GM19023 (cell line): ENCODE measurements at regions not wholly inside any gene's neighbourhood (a gene's known extent, or its start where the extent isn't known, plus 50 kb on each side); places are given as distances from the start of the nearest gene placed in this dataset.
"Not testable (repeated sequence)": the region's sequence is repeated elsewhere in the genome, so short reads cannot be mapped to it uniquely, and the experiment has no call there.

Source experiments
- ATAC-seq: cut with Tn5 transposase; IDR thresholded peaks from one replicate; pipeline ENCODE4 v1.9.1; 2021; ENCODE audit warnings: mild to moderate bottlenecking, moderate library complexity; ENCODE audit not compliant: unreplicated experiment

DNA sequence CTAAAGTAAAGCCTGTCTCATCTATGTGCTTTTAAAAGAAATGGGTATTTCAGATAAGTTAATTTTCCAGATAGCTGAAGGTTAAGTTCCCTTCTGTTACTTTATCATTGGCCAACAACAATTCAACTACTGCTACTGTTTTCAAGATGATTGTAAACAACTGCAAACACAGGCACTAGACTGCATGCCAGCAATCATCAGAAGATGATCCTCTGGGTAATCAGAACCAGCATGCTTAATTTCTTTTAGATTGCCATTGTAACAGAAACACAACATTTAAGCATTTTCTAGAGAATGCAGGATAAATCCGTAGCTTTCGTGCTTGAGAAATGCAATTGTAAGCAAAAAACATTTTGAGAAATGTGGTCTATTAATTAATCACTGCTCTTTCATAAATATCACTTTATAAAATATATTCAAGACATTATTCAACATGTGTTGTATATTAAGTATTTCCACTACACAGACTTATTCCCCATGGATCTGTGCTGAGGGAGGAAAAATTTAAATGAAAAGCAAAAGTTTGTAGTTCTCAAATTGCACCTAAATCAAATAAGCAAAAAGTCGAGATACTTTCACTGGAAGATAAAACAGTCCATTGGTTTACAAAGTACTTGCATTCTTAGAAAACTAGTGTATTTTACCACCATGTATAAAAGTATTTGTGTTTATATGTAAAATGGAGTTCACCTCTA, 133.7 kb downstream of the ATL2 start:
- no peak for ATAC-seq

DNA sequence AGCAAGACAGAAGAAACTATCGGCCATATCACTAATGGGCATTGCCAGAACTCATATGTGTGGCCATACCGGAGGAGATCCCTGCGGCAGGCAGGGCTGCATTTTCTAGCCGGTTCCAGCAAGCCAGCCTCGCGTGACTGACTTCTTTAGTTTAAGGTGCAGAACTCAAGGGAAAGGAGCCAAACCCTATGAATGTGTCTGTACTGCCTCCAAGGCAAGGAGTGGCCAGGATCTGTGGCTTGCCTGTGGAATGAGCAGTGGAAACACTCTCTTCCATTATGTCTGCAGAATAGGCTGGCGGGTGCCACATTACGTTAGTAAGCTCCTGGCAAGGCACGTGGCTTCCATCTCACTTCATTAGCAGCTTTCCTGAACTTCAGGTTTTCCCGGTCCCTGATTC, 137.6 kb downstream of the ATL2 start:
- no peak for ATAC-seq

DNA sequence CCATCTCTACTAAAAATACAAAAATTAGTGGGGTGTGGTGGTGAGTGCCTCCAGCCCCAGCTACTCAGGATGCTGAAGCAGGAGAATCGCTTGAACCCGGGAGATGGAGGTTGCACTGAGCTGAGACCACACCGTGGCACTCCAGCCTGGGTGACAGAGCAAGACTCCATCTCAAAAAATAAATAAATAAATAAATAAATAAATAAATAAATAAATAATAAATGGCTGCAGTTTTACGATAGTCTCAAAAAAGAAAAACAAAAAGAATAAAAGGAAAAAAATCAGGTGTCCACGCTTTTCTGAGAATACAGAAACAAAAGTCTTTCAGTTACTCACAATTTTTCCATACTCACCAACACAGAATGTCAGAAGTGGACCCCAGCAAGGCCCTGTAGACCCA, 138.4 kb downstream of the ATL2 start:
- ATAC-seq, result not testable (repeated sequence)

DNA sequence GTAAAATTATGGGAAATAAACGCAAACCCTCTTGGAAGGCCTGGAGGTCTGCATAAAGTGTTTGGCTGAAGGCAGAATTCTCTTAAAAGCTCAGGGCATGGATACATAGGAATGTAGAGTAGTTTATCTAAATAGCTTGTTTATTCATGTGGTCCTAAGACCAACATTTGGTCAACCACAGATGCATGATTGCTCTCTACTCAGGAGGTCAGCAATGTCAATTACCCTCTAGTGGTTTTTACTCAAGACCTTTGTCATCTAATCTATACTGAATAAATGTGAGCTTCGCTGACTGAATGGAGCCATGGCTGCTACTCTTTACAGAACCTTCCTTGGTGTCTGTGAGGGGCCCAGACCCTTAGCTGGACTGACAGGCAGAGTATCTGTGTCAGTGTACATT, 139.8 kb downstream of the ATL2 start:
- no peak for ATAC-seq

DNA sequence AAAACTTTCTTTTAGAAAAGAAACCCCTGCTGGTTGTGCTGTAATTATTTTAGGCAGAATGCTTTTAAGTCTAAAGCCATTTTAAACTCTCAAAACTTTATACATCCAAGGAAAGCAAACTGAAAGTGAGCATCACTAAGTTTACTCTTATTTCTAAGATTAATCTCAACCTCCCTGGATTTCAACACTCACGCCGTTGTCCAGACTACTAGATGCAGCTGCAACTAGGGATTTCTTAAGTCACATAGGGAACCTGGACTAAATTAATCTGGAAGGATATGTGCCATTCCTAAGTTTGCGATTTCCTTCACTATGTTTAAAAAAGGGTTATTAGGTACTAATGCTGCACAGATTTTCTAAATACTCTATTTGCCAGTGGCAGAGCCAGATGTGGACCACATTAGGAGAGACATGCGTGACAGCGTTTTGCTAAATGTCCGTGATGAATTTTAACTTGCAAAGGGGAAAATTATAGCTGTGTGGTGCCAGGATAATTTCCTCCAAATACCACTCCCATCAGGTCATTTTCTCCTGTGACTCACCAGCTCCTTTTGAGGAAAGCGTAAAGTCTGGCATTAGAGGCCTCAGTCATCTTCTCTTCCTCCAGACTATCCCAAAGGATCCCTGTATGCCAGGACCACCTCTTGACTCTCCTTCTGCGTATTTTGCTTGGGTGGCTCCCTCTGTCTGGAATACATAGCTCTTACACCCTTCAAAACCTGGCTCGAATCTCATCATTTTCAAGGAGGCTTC, 143.7 kb downstream of the ATL2 start:
- no peak for ATAC-seq

DNA sequence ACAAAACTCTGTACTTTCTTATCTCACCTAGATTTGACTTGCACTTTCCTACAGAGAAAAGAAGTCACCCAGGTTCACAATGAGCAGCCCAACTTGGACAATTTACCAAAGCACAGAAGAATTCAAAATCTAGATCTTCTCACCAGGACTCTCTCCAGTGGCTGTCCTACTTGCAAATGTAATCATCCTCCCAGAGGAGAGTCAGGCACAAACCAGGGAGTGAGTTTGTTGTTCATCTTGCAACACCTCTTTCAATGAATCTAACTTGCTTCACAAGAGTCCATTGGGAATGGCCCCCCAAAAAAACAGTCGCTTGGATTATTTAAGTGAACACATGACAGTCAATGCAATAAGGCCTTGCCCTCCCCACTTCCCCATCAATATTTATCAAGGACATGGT, 144.6 kb downstream of the ATL2 start:
- no peak for ATAC-seq

DNA sequence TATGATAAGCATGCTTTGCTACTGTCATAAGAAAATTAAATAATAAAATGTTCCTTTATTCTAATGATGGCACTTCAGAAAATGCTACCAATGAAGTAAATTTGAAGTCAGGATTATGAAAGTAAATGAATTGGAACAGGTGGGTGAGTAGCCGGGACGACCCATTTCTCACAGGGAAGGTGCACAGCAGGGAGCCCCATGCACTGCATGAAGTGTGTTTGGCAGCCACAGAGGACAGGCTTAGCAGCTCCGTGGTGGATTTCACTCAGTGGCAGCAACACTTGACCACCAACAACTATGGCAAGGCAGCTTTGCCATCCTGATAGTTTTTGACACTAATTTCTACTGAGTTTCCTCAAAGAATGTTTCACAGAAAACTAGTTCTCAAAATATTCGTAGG, 146.3 kb downstream of the ATL2 start:
- no peak for ATAC-seq

DNA sequence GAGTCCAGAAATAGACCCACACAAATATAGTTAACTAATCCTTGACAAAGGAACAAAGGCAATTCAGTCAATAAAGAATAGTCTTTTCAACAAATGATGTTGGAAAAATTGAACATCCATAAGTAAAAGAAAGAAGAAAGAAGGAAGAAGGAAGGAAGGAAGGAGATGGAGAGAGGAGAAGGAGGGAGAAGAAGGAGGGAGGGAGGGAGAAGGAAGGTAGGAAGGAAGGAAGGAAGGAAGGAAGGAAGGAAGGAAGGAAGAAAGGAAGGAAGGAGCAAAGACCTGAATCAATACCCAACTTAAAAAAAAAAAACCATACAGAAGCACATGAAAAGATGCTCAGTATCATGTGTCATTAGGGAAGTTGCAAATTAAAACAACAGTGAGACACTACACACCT, 148.3 kb downstream of the ATL2 start:
- no peak for ATAC-seq

DNA sequence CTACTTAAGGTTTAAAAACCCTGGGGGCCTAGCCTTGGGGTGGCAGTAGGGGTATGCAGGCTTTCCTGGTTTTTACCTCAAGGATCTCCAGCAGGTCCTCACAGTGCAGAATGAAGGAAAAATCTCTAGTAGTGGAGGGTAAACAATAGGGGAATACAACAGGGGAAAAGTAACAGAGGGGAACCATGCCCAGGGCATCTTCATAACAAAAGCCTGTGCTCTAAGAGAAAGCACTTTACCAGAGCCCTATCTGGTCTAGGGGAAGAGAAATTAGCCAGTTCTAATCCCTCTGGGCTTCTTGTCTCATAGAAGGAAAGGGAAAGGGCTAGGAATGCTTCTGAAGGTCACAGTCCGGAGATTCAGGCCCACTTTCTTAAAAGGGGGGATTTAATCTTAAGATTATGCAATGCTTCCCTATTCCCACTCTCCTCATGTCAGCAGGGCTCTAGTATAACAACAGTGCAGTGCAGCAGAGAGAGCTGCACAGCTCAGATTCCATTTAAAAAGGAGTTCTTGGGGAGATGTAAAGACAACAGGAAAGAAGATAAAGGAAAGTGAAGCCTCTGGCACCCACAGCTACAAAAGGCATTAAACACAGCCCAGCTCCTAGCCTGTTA, 149.0 kb upstream of the CYP1B1 start:
- no peak for ATAC-seq

DNA sequence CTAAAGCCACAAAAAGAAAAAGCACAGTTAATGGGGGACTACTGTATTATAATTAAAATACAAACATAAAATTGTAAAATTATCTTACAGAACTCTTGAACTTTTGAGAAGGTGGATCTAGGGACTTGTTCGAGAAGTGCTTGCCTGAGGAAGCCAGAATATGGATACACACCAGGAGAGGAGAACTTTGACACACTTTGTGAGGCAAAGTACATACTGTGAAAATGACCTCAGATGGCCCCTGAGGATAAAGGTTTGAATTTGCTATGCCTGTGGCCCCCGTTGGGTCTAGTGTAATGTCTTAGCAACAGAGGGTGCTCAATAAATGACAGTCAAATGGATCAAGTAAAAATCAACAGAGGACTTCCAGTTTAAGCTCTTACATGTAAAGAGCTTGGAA, 148.2 kb upstream of the CYP1B1 start:
- no peak for ATAC-seq

DNA sequence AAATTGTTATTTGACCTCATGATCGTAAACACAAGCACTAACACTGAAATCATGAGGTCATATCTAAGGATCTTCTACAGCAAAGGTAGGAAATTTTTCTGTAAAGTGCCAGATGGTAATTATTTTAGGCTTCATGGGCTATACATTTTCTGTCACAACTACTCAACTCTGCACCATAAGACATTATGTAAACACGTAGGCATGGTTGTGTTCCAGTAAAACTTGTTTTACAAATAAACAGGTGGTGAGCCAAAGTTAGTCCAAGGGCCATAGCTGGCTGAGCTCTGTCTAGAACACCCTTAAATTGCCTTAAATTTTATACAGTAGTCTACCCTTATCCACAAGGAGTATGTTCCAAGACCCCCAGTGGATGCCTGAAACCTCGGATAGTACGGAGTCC, 147.3 kb upstream of the CYP1B1 start:
- ATAC-seq, result no peak

DNA sequence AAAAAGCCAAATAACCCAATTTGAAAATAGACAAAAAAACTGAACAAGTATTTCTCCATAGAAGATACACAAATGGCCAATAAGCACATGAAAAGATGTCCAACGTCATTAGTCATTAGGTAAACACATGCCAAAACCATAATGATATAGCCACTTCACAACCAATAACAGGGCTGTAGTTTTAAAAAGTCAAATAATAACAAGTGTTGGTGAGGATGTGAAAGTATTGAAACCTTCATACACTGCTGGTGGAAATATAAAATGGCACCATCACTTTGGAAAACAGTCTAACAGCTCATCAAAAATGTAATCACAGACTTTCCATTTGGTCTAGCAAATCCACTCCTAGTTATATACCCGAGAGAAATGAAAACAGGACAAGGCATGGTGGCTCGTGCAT, 144.2 kb upstream of the CYP1B1 start:
- ATAC-seq, result no peak

DNA sequence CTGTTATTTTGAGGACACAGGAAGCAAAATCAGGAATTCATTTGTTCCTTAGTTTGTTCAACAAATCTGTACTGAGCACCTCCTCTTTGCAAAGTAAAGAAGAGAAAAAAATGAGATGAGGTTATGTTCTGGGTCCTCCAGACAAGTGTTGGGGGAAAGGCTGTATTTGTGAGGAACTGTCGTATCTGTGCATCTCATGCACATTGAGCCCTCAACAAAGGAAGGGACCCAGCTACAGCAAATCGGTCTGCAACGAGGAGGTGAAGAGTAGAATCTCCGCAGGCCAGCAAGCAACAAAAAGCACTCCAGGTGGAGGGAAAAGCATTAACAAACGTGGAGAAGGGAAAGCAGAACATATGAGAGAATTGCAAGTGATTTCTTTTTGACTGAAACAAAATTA, 143.0 kb upstream of the CYP1B1 start:
- ATAC-seq, result no peak

DNA sequence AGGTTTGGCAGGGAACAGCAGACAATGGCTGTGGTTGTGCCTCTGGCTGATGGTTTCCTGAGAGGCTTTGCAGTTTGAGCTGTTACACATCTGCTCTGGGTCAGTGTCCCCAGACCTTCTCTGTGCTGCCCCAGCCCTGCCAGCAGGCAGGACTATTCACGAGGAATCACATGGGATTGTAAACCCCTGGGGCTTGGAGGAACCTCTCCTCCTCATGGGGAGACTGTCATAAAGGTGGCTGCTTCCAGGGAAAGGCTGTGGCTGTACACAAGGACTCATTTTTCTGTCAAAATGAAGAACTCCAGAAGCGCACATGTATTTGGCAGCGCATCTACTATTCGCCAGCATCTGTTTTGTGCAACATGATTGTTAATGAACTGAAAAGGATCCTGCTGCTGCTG, 142.6 kb upstream of the CYP1B1 start:
- no peak for ATAC-seq

DNA sequence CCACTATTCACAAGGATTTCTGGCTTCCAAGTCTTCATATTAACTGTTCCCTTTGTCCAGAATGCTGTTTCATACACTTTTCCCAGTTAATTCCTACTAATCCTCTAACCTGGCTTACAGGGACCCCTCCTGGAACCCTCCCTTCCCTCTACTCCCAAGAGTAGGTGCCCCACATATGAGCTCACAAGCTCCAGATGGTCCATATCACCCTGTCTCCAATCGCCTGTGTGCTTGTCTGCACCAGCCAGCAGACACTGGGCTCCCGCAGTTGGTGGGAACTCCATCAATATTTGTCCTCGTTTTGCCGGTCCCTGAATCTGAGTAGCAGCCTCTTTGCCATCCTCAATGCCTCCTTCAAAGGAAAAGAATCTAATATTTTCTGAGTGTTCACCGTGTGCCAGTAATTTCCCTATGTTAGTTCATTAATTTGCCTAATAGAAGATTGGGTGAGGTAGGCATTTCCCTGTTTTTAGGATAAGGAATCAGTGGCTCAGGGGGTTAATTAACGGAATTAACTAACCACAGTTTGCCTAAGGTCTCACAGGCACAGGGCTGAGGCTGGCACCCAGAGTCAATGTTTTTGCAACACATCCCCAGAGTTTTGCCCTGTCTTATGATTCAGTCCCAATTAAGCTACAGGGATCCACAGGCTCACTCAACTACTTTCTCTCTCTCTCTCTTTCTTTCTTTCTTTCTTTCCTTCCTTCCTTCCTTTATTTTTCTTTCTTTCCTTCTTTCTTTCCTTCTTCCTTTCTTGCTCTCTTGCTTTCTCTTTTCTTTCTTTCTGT, 141.6 kb upstream of the CYP1B1 start:
- ATAC-seq, result no peak

DNA sequence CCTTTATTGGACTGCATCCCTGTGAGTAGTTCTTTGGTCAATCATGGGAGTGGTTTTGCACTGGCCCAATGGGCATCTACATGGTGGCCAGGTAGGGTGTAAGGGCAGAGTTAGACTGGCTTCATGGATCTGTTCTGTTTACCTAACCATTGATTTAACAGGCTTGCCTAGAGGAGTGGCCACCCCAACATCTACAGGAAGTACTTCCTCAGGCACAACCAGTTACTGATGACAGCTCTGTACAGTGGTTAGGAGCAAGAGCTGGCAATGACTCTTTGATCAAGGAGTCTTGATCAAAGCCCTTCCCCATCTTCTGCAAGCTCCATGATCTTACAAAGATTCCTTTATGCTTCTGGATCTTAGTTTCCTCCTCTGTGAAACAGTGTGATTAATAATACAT, 140.9 kb upstream of the CYP1B1 start:
- ATAC-seq, result no peak

DNA sequence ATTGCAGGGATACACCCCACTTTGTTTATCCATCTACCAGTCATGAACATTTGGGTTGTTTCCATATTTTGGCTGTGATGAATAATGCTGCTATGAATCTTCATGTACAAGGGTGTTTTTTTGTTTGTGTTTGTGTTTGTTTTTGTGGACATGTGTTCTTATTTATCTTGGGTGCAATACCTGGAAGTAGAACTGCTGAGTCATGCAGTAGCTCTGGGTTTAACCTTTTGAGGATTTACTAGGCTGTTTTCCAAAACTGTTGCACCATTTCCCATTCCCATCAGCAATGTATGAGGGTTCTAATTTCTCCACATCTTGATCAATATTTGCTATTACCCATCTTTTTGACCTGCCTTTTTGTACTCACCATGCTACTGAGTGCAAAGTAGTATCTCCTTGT, 140.0 kb upstream of the CYP1B1 start:
- no peak for ATAC-seq

DNA sequence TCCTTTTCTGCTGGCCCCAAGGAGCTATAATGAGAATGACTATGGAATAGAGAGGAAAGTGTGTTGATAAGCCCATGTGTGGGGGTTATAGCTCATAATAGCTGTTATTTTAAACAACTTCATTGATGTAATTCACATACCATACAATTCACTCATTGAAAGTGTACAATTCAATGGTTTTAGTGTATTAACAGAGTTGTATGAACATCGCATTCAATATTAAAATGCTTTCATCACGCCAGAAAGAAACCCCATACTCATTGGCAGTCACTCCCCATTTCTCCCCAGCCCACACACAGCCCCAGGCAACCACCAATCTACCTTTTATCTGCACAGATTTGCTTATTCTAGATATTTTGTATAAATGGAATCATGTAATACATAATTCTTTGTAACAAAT, 139.6 kb upstream of the CYP1B1 start:
- ATAC-seq, result no peak

DNA sequence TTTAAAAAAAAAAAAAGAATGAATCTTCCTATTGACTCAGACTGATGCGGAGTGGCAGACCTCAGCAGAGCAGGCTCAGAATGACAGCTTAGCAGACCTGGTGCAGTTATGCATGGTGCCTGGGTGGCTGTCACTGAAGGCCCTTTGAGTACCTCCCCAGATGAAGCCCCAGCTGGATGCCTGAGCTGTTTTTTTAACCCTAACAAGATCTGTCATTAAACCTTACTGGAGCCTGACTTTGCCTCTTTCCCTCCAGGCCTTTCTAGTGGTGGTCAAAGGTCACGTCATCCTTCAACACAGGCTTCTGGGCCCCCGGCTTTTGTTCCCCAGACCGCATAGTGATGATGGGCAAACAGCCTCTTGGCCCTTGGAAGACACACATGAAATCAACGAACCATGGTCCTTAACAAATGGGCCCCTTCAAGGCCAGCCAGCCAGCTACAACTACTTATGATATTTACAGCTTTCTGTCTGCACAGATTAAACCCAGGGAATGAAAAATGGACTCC, 138.3 kb upstream of the CYP1B1 start:
- ATAC-seq, result no peak

DNA sequence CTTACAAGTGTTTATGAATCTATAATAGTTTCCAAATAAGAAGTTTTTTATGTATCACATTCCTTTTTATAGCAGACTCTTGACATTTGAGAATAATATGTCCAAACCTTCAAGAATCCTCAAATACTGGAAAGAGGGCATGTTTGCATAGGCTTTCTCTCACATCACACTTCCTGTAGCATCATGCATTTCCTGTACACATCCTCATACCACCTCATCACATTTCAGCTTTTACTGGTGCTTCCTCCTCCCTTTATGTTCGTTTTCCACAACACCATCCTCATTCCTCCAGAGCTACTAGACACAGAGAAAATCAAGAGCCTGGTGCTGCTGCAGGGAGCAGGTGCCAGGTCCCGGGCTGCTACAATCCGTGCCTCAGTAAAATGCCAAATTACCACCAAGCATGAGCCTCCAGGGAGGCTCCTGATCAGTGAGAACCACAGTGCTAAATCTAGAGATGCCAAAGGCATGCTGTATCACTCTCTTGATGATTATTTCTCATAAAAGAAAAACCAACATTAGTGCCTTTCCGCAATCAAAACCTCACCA, 137.7 kb upstream of the CYP1B1 start:
- ATAC-seq, result no peak

DNA sequence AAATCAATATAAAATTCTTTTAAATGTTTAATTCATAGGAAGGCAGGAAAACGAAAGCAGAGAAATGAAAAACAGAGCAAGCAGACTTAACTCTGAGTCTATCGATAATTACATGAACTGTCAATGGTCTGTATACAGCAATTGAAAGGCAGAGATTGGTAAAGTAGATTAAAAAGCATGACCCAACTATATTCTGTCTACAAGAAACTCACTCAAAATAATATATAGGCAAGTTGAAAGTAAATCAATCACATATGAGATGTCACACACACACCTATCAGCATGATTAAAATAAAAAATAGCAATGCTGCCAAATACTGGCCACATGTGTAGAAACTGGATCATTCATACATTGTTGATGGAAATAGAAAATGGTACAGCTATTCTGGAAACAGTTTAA, 136.4 kb upstream of the CYP1B1 start:
- no peak for ATAC-seq
